ENCODE measurements at regions not wholly inside any gene's neighbourhood (a gene's known extent, or its start where the extent isn't known, plus 50 kb on each side); places are given as distances from the start of the nearest gene placed in this dataset.

- TF ChIP-seq CTCF (IDR thresholded peaks at IDR 0.05; ENCODE audit: extremely low read depth in 1 of 2, insufficient read depth in 1 of 2, low read depth in 1 of 2, low read length in 2 of 2), result no peak
- TF ChIP-seq POLR2AphosphoS5 (IDR thresholded peaks at IDR 0.05; ENCODE audit: insufficient read depth, low read depth, low read length), result no peak
- no peak for TF ChIP-seq POLR2A (IDR thresholded peaks at IDR 0.05; ENCODE audit: low read depth, low read length)
- no peak for TF ChIP-seq EZH2 (IDR thresholded peaks at IDR 0.05; ENCODE audit: borderline replicate concordance, low read depth, low read length, severe bottlenecking)
- no peak for TF ChIP-seq MAX (IDR thresholded peaks at IDR 0.05; ENCODE audit: insufficient read depth, insufficient read length)
- TF ChIP-seq GATA2 (IDR thresholded peaks at IDR 0.05; ENCODE audit: insufficient read depth, insufficient read length, low read depth, low read length), result no peak
- TF ChIP-seq MYC (IDR thresholded peaks at IDR 0.05; ENCODE audit: low read depth, low read length), result no peak
Measured at GRCh38 chr15:39145854-39146625, 434.8 kb upstream of the THBS1 start.

All from endothelial cell of umbilical vein (primary cell).